ENCODE measurements at regions not wholly inside any gene's neighbourhood (a gene's known extent, or its start where the extent isn't known, plus 50 kb on each side); places are given as distances from the start of the nearest gene placed in this dataset.

DNA sequence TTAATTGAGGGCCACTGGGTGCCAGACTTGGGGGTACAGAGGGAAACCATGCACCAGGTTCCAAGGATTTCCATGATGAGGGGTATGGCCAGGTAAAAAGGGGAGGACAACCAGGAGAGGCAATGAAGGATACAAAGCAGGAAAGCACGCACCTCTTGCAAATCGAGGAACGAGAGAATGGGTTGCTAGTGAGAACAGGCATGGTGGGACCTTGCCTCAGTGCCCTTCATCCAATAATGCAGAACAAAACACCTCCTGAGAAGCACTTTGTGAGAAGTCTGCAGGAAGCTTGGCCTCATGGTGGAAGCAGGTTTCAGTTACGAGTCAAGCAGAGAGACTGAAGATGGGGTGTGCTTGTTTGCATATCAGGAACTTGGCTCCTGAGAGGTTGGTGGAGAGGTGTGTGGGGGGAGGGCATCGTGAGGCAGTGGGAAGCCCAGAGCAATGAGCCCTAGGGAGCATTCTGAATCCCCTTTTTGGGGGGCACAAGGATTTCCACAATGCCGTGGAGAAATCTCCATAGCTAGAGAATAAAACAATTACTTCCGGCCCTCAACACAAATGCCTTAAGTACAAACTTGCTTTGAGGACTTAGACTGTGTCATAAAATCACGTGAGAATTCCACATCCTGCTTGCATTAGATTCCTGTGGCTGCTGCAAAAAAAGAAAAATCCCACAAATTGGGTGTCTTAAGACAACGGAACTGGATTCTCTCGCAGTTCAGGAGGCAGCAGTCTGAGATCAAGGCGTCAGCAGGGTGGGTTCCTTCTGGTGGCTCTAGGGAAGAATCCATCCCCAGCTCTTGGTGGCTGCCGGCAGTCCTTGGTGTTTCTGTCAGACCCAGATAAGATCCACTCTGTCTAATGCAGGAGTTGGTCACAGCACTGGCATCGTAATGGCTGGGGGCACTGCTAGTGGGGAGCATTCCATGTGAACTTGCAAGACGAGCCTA lies 54.9 kb upstream of the BACE2 start:
- CTCF ChIA-PET = no interaction called here
- Histone ChIP-seq H3K4me2 (ENCODE audit: low read length) (no peak overlapping the region), H3K9ac (ENCODE audit: low read length) (no peak overlapping the region), H3K36me3 (ENCODE audit: low read depth, low read length) (no peaks in the 10 kb centered on the region), H3K9me2 (replicated peaks; ENCODE audit: low read length) (no peaks in the 10 kb centered on the region), H3K27me3 (ENCODE audit: low read length) (peaks cover 37% of the 10 kb centered on the region), H2AFZ (ENCODE audit: low read length) (no peak overlapping the region), H3F3A (ENCODE audit: low read length, unreplicated experiment) (no peaks in the 10 kb centered on the region), H4K20me1 (ENCODE audit: low read length) (no peaks in the 10 kb centered on the region), H3K9me3 (ENCODE audit: low read length) (no peaks in the 10 kb centered on the region), H3K4me1 (ENCODE audit: insufficient read depth, low read length) (no peaks in the 10 kb centered on the region), H3K79me2 (ENCODE audit: low read length) (no peaks in the 10 kb centered on the region), H3K27ac (ENCODE audit: low read length) (no peak overlapping the region), H3K4me3 (ENCODE audit: low read length) (no peak overlapping the region)
- POLR2A ChIA-PET (ENCODE audit: unreplicated experiment) = no interaction called here
- ATAC-seq (no peak), DNase-seq (no peak)
- TF ChIP-seq EZH2 (IDR thresholded peaks at IDR 0.05; ENCODE audit: low read length, unreplicated experiment) (no peak), EZH2phosphoT487 (IDR thresholded peaks at IDR 0.05; ENCODE audit: borderline replicate concordance, low read length) (no peak)
- TF ChIP-seq, protein P1, sequence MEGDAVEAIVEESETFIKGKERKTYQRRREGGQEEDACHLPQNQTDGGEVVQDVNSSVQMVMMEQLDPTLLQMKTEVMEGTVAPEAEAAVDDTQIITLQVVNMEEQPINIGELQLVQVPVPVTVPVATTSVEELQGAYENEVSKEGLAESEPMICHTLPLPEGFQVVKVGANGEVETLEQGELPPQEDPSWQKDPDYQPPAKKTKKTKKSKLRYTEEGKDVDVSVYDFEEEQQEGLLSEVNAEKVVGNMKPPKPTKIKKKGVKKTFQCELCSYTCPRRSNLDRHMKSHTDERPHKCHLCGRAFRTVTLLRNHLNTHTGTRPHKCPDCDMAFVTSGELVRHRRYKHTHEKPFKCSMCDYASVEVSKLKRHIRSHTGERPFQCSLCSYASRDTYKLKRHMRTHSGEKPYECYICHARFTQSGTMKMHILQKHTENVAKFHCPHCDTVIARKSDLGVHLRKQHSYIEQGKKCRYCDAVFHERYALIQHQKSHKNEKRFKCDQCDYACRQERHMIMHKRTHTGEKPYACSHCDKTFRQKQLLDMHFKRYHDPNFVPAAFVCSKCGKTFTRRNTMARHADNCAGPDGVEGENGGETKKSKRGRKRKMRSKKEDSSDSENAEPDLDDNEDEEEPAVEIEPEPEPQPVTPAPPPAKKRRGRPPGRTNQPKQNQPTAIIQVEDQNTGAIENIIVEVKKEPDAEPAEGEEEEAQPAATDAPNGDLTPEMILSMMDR (conservative IDR thresholded peaks at IDR 0.05; ENCODE audit: low read depth, low read length) = no peak
- intact Hi-C loops (cut with micrococcal nuclease) = no loop called here
- BruUV-seq (replicated peaks) = no TSS peak

- Histone ChIP-seq H3K79me2 (ENCODE audit: low read length) (no peaks in the 10 kb centered on the region), H3K27ac (ENCODE audit: low read length) (no peak overlapping the region), H3F3A (ENCODE audit: low read length, unreplicated experiment) (no peaks in the 10 kb centered on the region), H3K4me1 (ENCODE audit: insufficient read depth, low read length) (no peaks in the 10 kb centered on the region), H3K9me3 (ENCODE audit: low read length) (no peaks in the 10 kb centered on the region), H3K9me2 (replicated peaks; ENCODE audit: low read length) (no peaks in the 10 kb centered on the region), H3K4me3 (ENCODE audit: low read length) (no peak overlapping the region), H3K4me2 (ENCODE audit: low read length) (no peak overlapping the region), H4K20me1 (ENCODE audit: low read length) (no peaks in the 10 kb centered on the region), H3K36me3 (ENCODE audit: low read depth, low read length) (no peaks in the 10 kb centered on the region), H3K27me3 (ENCODE audit: low read length) (peaks cover 14% of the 10 kb centered on the region), H3K9ac (ENCODE audit: low read length) (no peak overlapping the region), H2AFZ (ENCODE audit: low read length) (no peak overlapping the region)
- ChIA-PET CTCF (no interaction called here), POLR2A (ENCODE audit: unreplicated experiment) (no interaction called here)
- no peak for ATAC-seq
- intact Hi-C loops (cut with micrococcal nuclease) = no loop called here
- TF ChIP-seq EZH2phosphoT487 (IDR thresholded peaks at IDR 0.05; ENCODE audit: borderline replicate concordance, low read length) (no peak), EZH2 (IDR thresholded peaks at IDR 0.05; ENCODE audit: low read length, unreplicated experiment) (no peak)
- TF ChIP-seq, protein P1 (conservative IDR thresholded peaks at IDR 0.05; ENCODE audit: low read depth, low read length) = no peak
- BruUV-seq (replicated peaks) = no TSS peak
- no peak for DNase-seq
Observed at GRCh38 chr21:41115851-41116250, 52.1 kb upstream of the BACE2 start.

Data from PC-3 (cell line).